Glutamatergic neuron (in vitro differentiated cells): ENCODE measurements at regions not wholly inside any gene's neighbourhood (a gene's known extent, or its start where the extent isn't known, plus 50 kb on each side); places are given as distances from the start of the nearest gene placed in this dataset.

ENCODE experiments used
- DNase-seq: peaks from one replicate; pipeline ENCODE4 v3.0.0; 2022
- H3K27ac Mint-ChIP-seq: one replicate; pipeline ENCODE4 v1.8.0; 2020; ENCODE audit warnings: mild to moderate bottlenecking, mixed read lengths, inconsistent platforms; ENCODE audit not compliant: unreplicated experiment
- H3K27me3 Mint-ChIP-seq: one replicate; pipeline ENCODE4 v1.8.0; 2020; ENCODE audit warnings: mild to moderate bottlenecking, moderate library complexity, mixed read lengths, inconsistent platforms; ENCODE audit not compliant: unreplicated experiment
- H3K36me3 Mint-ChIP-seq: one replicate; pipeline ENCODE4 v1.8.0; 2020; ENCODE audit warnings: mild to moderate bottlenecking, mixed read lengths, inconsistent platforms; ENCODE audit not compliant: unreplicated experiment
- H3K4me1 Mint-ChIP-seq: one replicate; pipeline ENCODE4 v1.8.0; 2020; ENCODE audit warnings: mild to moderate bottlenecking, low read depth, mixed read lengths, inconsistent platforms; ENCODE audit not compliant: unreplicated experiment
- H3K4me3 Mint-ChIP-seq: one replicate; pipeline ENCODE4 v1.8.0; 2020; ENCODE audit warnings: mild to moderate bottlenecking, mixed read lengths, inconsistent platforms; ENCODE audit not compliant: unreplicated experiment
- H3K9me3 Mint-ChIP-seq: one replicate; pipeline ENCODE4 v1.8.0; 2020; ENCODE audit warnings: mild to moderate bottlenecking, moderate library complexity, mixed read lengths, inconsistent platforms; ENCODE audit not compliant: unreplicated experiment
- CTCF ChIP-seq: fragments of 200-600 bp; sonication (generic); IDR thresholded peaks from one replicate; pipeline ENCODE4 v1.5.0; 2021; ENCODE audit not compliant: partially characterized antibody, unreplicated experiment

- H3K27me3 Mint-ChIP-seq = no peaks in the 10 kb centered on the region
- H3K4me3 Mint-ChIP-seq = no peak overlapping the region
- no peak for DNase-seq
- no peak for TF ChIP-seq CTCF
- H3K36me3 Mint-ChIP-seq = no peaks in the 10 kb centered on the region
- H3K27ac Mint-ChIP-seq = no peak overlapping the region
- H3K4me1 Mint-ChIP-seq = no peaks in the 10 kb centered on the region
- peaks cover 2% of the 10 kb centered on the region for H3K9me3 Mint-ChIP-seq
Observed at GRCh38 chr18:78833833-78834232, 145.8 kb upstream of the SALL3 start.

- no peaks in the 10 kb centered on the region for H3K36me3 Mint-ChIP-seq
- no peak overlapping the region for H3K27ac Mint-ChIP-seq
- no peak for TF ChIP-seq CTCF
- H3K4me3 Mint-ChIP-seq = no peak overlapping the region
- peaks cover 4% of the 10 kb centered on the region for H3K9me3 Mint-ChIP-seq
- H3K4me1 Mint-ChIP-seq = no peaks in the 10 kb centered on the region
- DNase-seq = no peak
- no peaks in the 10 kb centered on the region for H3K27me3 Mint-ChIP-seq
Observed at GRCh38 chr18:78836838-78837237, 142.8 kb upstream of the SALL3 start.

DNA sequence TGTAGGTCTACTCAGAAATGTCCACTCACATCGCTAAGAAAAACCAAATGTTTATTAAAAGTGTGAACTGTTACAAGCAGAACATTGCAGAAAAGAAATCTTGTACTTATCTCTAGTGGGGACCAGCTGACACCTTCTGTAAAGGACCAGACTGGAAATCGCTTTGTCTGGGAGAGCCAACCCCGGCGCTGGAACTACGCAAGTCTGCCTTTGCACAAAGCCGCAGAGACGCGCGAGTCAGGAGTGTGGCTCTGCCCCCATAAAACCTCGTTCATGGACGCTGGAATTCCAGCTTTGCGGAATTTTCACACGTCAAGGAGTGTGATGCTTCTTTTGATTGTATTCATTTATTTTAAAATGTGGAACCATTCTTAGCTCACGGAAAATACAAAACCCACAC is 141.9 kb upstream of the SALL3 start:
- Mint-ChIP-seq H3K27ac (no peak overlapping the region), H3K4me3 (no peak overlapping the region), H3K4me1 (no peaks in the 10 kb centered on the region), H3K9me3 (peaks cover 4% of the 10 kb centered on the region), H3K36me3 (no peaks in the 10 kb centered on the region), H3K27me3 (no peaks in the 10 kb centered on the region)
- DNase-seq = no peak
- TF ChIP-seq CTCF = no peak

DNA sequence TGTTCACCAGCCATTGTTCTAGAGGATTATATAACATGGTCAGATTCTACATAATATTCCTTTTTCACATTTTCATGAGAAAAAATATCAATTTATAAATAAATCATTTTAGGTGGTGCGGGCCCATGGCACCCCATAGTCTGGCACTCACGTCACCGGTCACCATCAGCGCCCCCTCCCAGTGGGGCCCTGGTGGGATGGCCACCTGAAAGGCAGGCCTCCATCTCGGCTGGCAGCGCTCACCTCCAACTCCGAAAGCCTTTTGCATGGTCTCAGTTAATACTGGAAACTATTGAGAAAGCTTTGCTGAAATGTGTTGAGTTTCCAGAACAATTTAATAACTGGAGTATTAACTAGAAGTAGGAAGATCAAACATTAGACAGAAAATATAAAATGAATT is 141.4 kb upstream of the SALL3 start:
- Mint-ChIP-seq H3K9me3 (peaks cover 4% of the 10 kb centered on the region), H3K4me3 (no peak overlapping the region), H3K4me1 (no peaks in the 10 kb centered on the region), H3K27me3 (no peaks in the 10 kb centered on the region), H3K27ac (no peak overlapping the region), H3K36me3 (no peaks in the 10 kb centered on the region)
- no peak for TF ChIP-seq CTCF
- DNase-seq = no peak

DNA sequence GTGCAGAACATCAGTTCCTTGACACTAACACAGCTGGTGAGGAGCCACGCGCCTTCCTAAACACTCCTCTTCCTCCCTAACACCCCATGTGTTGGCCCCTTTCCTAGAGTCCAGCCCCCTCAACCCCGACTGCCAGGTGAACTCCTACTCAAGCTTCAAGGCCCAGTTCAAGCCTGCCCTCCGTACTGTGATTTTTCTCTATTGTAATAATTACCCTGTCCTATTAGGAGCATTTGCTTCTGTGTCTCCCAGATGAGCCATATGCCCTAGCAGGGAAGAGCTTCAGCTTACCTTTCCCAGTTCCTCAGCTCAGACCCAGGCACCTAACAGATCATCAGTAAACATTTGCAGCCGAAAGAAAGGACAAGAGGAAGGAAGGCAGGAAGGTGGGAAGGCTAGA is 130.6 kb upstream of the SALL3 start:
- Mint-ChIP-seq H3K36me3 (peaks cover 27% of the 10 kb centered on the region), H3K9me3 (peaks cover 8% of the 10 kb centered on the region), H3K4me3 (no peak overlapping the region), H3K4me1 (no peaks in the 10 kb centered on the region), H3K27ac (no peak overlapping the region), H3K27me3 (no peaks in the 10 kb centered on the region)
- no peak for DNase-seq
- no peak for TF ChIP-seq CTCF
